Activated T-helper 17 cell treated with anti-CD3 and anti-CD28 coated beads, Interleukin-2, amount 50 U/mL, for 72 hours (primary cell): ENCODE measurements at regions not wholly inside any gene's neighbourhood (a gene's known extent, or its start where the extent isn't known, plus 50 kb on each side); places are given as distances from the start of the nearest gene placed in this dataset.

ENCODE experiments used
- ATAC-seq: fragments of 150-1000 bp; cut with Tn5 transposase; replicated peaks from 2 replicates; pipeline ENCODE4 v1.10.0; 2021; ENCODE audit warnings: mild to moderate bottlenecking, moderate library complexity
- H3K27ac Mint-ChIP-seq: one replicate; pipeline ENCODE4 v1.8.0; 2022; ENCODE audit warnings: mixed read lengths
- H3K27me3 Mint-ChIP-seq: one replicate; pipeline ENCODE4 v1.8.0; 2022; ENCODE audit warnings: mixed read lengths
- H3K36me3 Mint-ChIP-seq: one replicate; pipeline ENCODE4 v1.8.0; 2022; ENCODE audit warnings: low read depth, mild to moderate bottlenecking, mixed read lengths
- H3K4me1 Mint-ChIP-seq: one replicate; pipeline ENCODE4 v1.8.0; 2022; ENCODE audit warnings: mixed read lengths
- H3K4me3 Mint-ChIP-seq: one replicate; pipeline ENCODE4 v1.8.0; 2022; ENCODE audit warnings: mild to moderate bottlenecking, mixed read lengths
- H3K9me3 Mint-ChIP-seq: one replicate; pipeline ENCODE4 v1.8.0; 2022; ENCODE audit warnings: mixed read lengths

GRCh38 chr4:28976369-28976768 is 1743.8 kb upstream of the PCDH7 start:
- H3K4me3 Mint-ChIP-seq, result no peak overlapping the region
- ATAC-seq, result no peak
- no peak overlapping the region for H3K27ac Mint-ChIP-seq
- H3K9me3 Mint-ChIP-seq, result peaks cover 12% of the 10 kb centered on the region
- no peaks in the 10 kb centered on the region for H3K27me3 Mint-ChIP-seq
- H3K4me1 Mint-ChIP-seq, result no peaks in the 10 kb centered on the region
- H3K36me3 Mint-ChIP-seq, result no peaks in the 10 kb centered on the region

- no peak for ATAC-seq
- peaks cover 20% of the 10 kb centered on the region for H3K9me3 Mint-ChIP-seq
- H3K36me3 Mint-ChIP-seq, result no peaks in the 10 kb centered on the region
- H3K4me1 Mint-ChIP-seq, result no peaks in the 10 kb centered on the region
- no peak overlapping the region for H3K27ac Mint-ChIP-seq
- no peaks in the 10 kb centered on the region for H3K27me3 Mint-ChIP-seq
- H3K4me3 Mint-ChIP-seq, result no peak overlapping the region
These were observed 1718.0 kb upstream of the PCDH7 start for GRCh38 chr4:29002151-29002550.

GRCh38 chr4:29005838-29006237 is 1714.3 kb upstream of the PCDH7 start:
- Mint-ChIP-seq H3K36me3 (no peaks in the 10 kb centered on the region), H3K4me3 (no peak overlapping the region), H3K27ac (no peak overlapping the region), H3K27me3 (no peaks in the 10 kb centered on the region), H3K9me3 (peaks cover 29% of the 10 kb centered on the region), H3K4me1 (no peaks in the 10 kb centered on the region)
- no peak for ATAC-seq

- Mint-ChIP-seq H3K27ac (no peak overlapping the region), H3K4me1 (no peaks in the 10 kb centered on the region), H3K4me3 (no peak overlapping the region), H3K27me3 (no peaks in the 10 kb centered on the region), H3K9me3 (peaks cover 23% of the 10 kb centered on the region), H3K36me3 (no peaks in the 10 kb centered on the region)
- ATAC-seq, result no peak
These were observed 1710.3 kb upstream of the PCDH7 start for GRCh38 chr4:29009908-29010307.

GRCh38 chr4:29013341-29013740 is 1706.8 kb upstream of the PCDH7 start:
- no peaks in the 10 kb centered on the region for H3K4me1 Mint-ChIP-seq
- H3K27me3 Mint-ChIP-seq, result no peaks in the 10 kb centered on the region
- no peaks in the 10 kb centered on the region for H3K36me3 Mint-ChIP-seq
- no peak overlapping the region for H3K27ac Mint-ChIP-seq
- H3K4me3 Mint-ChIP-seq, result no peak overlapping the region
- peaks cover 30% of the 10 kb centered on the region for H3K9me3 Mint-ChIP-seq
- ATAC-seq, result no peak

GRCh38 chr4:29014555-29014954 is 1705.6 kb upstream of the PCDH7 start:
- no peaks in the 10 kb centered on the region for H3K27me3 Mint-ChIP-seq
- no peaks in the 10 kb centered on the region for H3K36me3 Mint-ChIP-seq
- H3K27ac Mint-ChIP-seq, result no peak overlapping the region
- no peak for ATAC-seq
- H3K9me3 Mint-ChIP-seq, result peaks cover 27% of the 10 kb centered on the region
- H3K4me3 Mint-ChIP-seq, result no peak overlapping the region
- no peaks in the 10 kb centered on the region for H3K4me1 Mint-ChIP-seq

- no peaks in the 10 kb centered on the region for H3K4me1 Mint-ChIP-seq
- H3K4me3 Mint-ChIP-seq, result no peak overlapping the region
- no peaks in the 10 kb centered on the region for H3K36me3 Mint-ChIP-seq
- no peak for ATAC-seq
- H3K27me3 Mint-ChIP-seq, result no peaks in the 10 kb centered on the region
- no peak overlapping the region for H3K27ac Mint-ChIP-seq
- H3K9me3 Mint-ChIP-seq, result peaks cover 23% of the 10 kb centered on the region
These were observed 1686.5 kb upstream of the PCDH7 start for GRCh38 chr4:29033703-29034102.

- Mint-ChIP-seq H3K27me3 (no peaks in the 10 kb centered on the region), H3K36me3 (no peaks in the 10 kb centered on the region), H3K27ac (no peak overlapping the region), H3K4me3 (no peak overlapping the region), H3K9me3 (peaks cover 12% of the 10 kb centered on the region), H3K4me1 (no peaks in the 10 kb centered on the region)
- ATAC-seq, result no peak
These were observed 1682.7 kb upstream of the PCDH7 start for GRCh38 chr4:29037501-29037900.

- Mint-ChIP-seq H3K4me3 (no peak overlapping the region), H3K36me3 (no peaks in the 10 kb centered on the region), H3K27me3 (no peaks in the 10 kb centered on the region), H3K4me1 (no peaks in the 10 kb centered on the region), H3K27ac (no peak overlapping the region), H3K9me3 (peaks cover 15% of the 10 kb centered on the region)
- no peak for ATAC-seq
These were observed 1676.8 kb upstream of the PCDH7 start for GRCh38 chr4:29043411-29043810.

GRCh38 chr4:29046186-29046585 is 1674.0 kb upstream of the PCDH7 start:
- no peak overlapping the region for H3K4me3 Mint-ChIP-seq
- H3K27ac Mint-ChIP-seq, result no peak overlapping the region
- ATAC-seq, result no peak
- no peaks in the 10 kb centered on the region for H3K27me3 Mint-ChIP-seq
- H3K36me3 Mint-ChIP-seq, result no peaks in the 10 kb centered on the region
- peaks cover 25% of the 10 kb centered on the region for H3K9me3 Mint-ChIP-seq
- no peaks in the 10 kb centered on the region for H3K4me1 Mint-ChIP-seq

GRCh38 chr4:29046781-29047180 is 1673.4 kb upstream of the PCDH7 start:
- no peak overlapping the region for H3K4me3 Mint-ChIP-seq
- no peaks in the 10 kb centered on the region for H3K4me1 Mint-ChIP-seq
- H3K27ac Mint-ChIP-seq, result no peak overlapping the region
- no peaks in the 10 kb centered on the region for H3K27me3 Mint-ChIP-seq
- peaks cover 25% of the 10 kb centered on the region for H3K9me3 Mint-ChIP-seq
- H3K36me3 Mint-ChIP-seq, result no peaks in the 10 kb centered on the region
- ATAC-seq, result no peak

- Mint-ChIP-seq H3K27ac (no peak overlapping the region), H3K36me3 (no peaks in the 10 kb centered on the region), H3K4me1 (no peaks in the 10 kb centered on the region), H3K27me3 (no peaks in the 10 kb centered on the region), H3K4me3 (no peak overlapping the region), H3K9me3 (peaks cover 25% of the 10 kb centered on the region)
- no peak for ATAC-seq
These were observed 1672.7 kb upstream of the PCDH7 start for GRCh38 chr4:29047341-29048041.

- no peaks in the 10 kb centered on the region for H3K36me3 Mint-ChIP-seq
- ATAC-seq, result no peak
- H3K4me1 Mint-ChIP-seq, result no peaks in the 10 kb centered on the region
- H3K4me3 Mint-ChIP-seq, result no peak overlapping the region
- no peaks in the 10 kb centered on the region for H3K27me3 Mint-ChIP-seq
- peaks cover 30% of the 10 kb centered on the region for H3K9me3 Mint-ChIP-seq
- H3K27ac Mint-ChIP-seq, result no peak overlapping the region
These were observed 1668.7 kb upstream of the PCDH7 start for GRCh38 chr4:29051381-29051965.

- Mint-ChIP-seq H3K9me3 (peaks cover 24% of the 10 kb centered on the region), H3K36me3 (no peaks in the 10 kb centered on the region), H3K4me1 (no peaks in the 10 kb centered on the region), H3K27ac (no peak overlapping the region), H3K27me3 (no peaks in the 10 kb centered on the region), H3K4me3 (no peak overlapping the region)
- no peak for ATAC-seq
These were observed 1667.9 kb upstream of the PCDH7 start for GRCh38 chr4:29052266-29052665.

GRCh38 chr4:29058531-29058930 is 1661.6 kb upstream of the PCDH7 start:
- Mint-ChIP-seq H3K27me3 (no peaks in the 10 kb centered on the region), H3K9me3 (peaks cover 13% of the 10 kb centered on the region), H3K27ac (no peak overlapping the region), H3K4me1 (no peaks in the 10 kb centered on the region), H3K4me3 (no peak overlapping the region), H3K36me3 (no peaks in the 10 kb centered on the region)
- no peak for ATAC-seq
